HG03520 (cell line): ENCODE measurements at regions not wholly inside any gene's neighbourhood (a gene's known extent, or its start where the extent isn't known, plus 50 kb on each side); places are given as distances from the start of the nearest gene placed in this dataset.

Source experiments
- ATAC-seq: cut with Tn5 transposase; IDR thresholded peaks from one replicate; pipeline ENCODE4 v1.9.1; 2021; ENCODE audit warnings: mild to moderate bottlenecking, moderate library complexity; ENCODE audit not compliant: unreplicated experiment

DNA sequence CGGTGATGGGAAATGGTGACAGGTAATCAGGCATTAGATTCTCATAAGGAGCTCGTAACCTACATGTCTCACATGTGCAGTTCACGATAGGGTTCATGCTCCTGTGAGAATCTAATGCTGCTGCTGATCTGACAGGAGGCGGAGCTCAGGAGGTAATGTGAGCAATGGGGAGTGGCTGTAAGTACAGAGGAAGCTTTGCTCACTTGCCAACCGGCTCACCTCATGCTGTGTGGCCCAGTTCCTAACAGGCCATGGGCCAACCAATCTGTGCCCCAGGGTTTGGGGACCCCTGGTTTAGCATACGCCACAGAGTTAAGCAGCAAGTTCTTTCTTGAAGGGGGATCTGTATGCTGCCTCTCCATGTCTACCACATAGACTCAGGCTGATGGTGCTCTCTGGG, 133.1 kb downstream of the IQUB start:
- ATAC-seq: no peak

GRCh38 chr7:123400196-123400595, 134.2 kb downstream of the IQUB start:
- ATAC-seq: no peak

GRCh38 chr7:123398921-123399320, 135.5 kb downstream of the IQUB start:
- no peak for ATAC-seq

GRCh38 chr7:123397746-123398338, 136.6 kb downstream of the IQUB start:
- no peak for ATAC-seq

- no peak for ATAC-seq
Observed at GRCh38 chr7:123393623-123394022, 140.8 kb downstream of the IQUB start.

DNA sequence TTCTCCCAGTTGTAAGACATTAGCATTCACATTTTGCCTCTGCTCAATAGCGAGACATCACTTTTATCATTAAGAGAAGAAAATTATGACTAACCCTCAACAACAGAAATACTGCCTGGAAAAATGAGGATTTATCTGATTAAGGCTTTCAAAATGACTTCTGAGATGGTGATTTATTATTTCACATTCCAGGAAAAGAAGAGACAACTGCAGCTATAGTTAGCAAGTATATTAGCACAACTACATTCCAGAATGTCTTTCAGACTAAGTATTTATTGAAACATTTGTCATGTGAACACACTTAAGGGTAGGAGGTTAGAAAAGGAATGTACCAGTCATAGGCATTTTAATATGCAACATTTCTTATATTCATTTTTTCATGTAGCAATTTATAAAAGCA, 162.0 kb downstream of the IQUB start:
- ATAC-seq: no peak

DNA sequence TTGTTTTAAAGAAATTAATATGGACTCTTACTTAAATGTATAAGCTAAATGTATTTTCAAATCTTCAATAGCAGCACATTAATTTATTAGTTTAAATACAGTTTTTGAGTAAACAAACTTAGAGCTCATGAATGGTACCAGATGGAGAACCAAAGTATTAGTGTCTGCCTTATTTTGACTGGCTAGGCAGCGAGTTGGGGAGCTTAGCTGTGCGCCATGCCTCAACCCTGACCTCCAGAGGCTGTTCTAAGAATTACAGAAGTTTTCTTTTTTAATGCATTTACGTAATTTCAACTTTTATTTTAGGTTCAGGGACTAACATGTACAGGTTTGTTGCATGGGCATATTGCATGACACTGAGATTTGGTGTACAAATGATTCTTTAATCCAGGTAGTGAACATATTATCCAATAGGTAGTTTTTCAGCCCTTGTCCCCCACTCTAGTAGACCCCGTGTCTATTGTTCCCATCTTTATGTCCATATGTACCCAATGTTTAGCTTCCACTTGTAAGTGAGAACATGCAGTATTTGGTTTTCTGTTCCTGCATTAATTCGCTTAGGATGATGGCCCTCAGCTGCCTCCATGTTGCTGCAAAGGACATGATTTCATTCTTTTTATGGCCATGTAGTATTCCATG, 166.8 kb downstream of the IQUB start:
- peak; percentile 91 for ATAC-seq

DNA sequence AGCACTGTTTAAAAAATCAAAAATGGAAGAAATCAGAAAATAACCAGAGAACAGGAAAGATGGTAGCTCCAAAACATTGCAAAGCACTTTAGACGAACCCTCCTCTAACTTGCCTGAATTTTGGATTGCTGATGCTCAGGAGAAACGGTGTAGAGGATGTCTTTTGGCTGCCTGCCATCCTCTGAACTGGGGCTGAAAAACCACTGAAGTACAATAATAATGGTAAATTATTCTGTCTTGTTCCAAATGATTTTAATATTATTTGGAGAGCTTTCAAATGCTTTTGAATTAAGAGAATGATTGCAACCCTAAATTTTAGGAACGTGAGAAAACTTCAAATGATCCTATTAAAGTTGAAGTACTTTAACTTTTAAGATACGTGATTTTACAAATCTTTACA, 167.3 kb upstream of the SLC13A1 start:
- ATAC-seq: no peak

- ATAC-seq: no peak
Observed at GRCh38 chr7:123366626-123367025, 166.9 kb upstream of the SLC13A1 start.

GRCh38 chr7:123360631-123361030, 160.9 kb upstream of the SLC13A1 start:
- no peak for ATAC-seq

DNA sequence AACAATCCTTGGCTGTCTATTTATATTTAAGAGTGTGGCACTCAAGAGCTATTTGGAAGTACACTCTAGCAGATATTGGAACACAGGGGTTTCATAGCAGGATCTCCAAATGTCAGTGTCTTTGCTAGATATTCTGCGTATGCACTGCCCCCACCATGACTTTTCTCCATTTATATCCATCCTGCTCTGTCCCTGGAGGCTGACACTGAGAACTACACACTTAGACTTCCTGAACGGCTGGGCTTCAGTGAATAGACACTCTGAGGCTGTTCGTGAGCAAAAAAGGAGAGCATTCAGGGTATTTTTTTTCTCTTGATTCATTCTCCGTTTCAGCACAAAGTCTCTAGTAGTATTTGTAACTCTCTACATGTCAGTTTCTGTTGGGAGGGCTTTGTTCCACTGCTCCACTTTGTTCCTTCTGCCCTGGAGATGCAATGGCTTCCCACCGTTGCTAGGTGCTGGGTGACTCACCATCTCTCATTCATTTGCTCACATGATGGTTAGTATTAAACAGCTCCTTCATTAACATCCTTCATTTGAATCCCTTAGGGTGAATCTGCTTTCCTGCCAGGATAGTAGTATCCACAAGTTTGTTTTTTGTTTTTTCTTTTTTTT, 155.9 kb upstream of the SLC13A1 start:
- ATAC-seq: peak; percentile 53

GRCh38 chr7:123352973-123353372, 153.2 kb upstream of the SLC13A1 start:
- no peak for ATAC-seq

DNA sequence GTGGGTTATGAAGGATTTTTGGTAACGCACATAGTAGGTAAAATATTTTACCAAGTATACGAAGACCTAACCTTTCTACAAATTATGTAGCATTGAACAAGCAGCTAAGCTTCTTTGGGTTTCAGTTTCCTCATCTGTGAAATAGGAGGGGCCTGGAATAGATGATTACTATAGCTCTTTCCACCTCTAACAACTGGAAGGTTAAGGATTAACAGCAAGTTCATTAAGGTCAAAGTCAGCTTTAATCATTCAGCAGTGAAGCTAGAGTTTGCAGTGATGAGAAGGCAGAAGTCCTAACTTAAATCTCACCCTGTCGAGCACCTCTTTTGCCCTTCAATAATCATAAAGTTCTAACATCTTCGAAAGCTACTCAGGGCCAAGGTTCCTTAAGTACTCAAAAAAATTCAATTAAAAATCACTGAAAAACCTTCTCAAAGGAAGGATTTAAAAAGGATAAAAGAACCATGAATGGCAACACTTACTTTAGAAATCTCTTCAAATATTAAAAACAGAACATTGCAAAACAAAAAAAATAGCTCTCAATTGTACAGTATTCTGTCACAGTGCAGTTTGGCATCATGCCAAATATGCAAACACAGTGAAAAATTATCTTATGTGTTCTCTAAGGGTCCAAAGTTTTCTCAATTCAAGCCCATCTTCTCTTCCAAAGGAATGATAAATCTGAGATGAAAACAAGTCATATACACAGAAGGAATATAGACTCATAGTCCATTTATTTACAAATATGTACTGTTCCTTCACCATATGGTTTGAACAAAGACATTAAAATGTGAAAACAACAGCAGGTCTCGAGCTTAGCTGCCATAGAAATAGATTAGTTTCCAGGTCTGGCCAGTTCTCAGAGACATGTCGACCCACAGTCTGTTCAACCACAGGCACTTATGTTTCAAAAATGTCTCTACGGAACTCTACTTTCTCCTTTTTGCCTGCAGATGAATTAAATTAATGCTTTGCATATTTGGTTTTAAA, 152.0 kb upstream of the SLC13A1 start:
- no peak for ATAC-seq

DNA sequence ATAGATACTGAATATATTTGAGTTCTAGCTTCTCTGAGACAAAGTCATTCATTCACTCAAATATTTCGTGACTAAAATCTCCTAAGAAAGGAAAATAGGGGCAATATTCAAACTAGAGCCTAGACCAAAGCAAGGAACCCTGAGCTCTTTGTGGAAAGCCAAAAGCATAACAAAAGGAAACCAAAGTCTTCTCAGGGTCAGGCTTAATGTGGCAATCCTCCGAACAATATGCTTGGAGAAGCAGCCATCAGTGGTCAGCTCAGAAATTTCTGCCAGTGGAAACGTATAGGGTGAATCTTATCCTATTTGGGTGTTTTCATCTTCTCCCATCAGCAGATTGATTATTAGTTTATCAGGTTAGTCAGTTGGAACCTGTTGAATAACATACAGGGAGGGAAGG, 151.3 kb upstream of the SLC13A1 start:
- no peak for ATAC-seq

DNA sequence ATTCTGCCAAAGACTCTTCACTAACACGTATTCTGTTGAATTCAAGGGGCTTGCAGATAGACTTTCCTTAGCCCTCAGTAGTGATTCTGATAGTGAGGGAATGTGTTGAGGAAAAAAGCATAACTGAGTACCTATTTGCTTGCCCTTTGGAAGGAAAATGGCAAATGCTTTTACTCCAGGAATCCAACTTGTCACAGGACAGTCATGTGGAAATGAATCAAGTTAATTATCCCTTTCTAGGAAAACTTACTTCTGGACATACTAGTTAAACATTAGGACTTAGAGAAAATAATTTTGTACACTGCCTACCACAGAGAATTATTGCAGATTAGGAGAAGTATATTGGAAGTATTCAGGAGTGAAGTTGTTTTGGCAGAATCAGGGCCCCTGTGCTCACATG, 148.9 kb upstream of the SLC13A1 start:
- no peak for ATAC-seq

- no peak for ATAC-seq
Observed at GRCh38 chr7:123346766-123347165, 147.0 kb upstream of the SLC13A1 start.

- no peak for ATAC-seq
Observed at GRCh38 chr7:123343611-123344010, 143.8 kb upstream of the SLC13A1 start.

- ATAC-seq: no peak
Observed at GRCh38 chr7:123341102-123341501, 141.3 kb upstream of the SLC13A1 start.

DNA sequence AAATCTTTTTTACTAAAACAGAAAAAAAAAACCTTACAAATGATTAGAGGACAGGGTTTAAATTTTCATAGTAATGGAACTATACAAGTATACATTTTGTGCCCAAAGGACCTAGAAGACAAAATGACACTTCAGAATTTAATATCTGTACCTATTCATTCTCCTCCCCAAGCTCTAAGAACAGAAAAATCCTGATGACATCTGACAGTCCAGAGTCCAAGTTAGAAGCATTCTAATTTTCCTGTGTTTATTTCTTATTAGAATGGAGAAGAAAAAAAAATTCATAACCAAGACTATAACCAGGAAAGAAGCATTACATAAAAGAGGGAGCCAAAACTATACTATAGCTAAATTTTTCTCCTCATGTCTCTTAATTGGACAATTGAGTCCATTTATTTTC, 138.9 kb upstream of the SLC13A1 start:
- ATAC-seq: no peak

GRCh38 chr7:123329988-123330643, 130.3 kb upstream of the SLC13A1 start:
- ATAC-seq: no peak

DNA sequence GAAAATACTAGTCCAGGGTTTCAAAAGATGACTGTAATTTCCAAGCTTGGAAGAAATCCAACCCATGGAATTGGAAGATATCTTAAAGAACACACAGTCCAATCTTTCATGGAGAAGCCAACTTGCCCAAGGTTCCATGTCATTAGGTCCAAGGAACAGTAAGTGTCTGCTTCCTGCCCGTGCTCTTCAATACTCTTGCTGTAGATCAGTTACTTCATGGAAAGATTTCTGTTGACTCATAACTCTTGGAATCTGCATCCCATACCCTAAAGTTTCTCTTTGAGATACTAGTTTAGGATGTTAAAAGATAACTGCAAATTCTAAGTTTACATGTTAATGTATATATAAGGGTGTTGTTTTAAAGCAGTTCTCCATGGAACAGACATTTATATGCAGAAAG, 127.9 kb upstream of the SLC13A1 start:
- ATAC-seq: no peak
